HCEC 1CT (cell line): ENCODE measurements at regions not wholly inside any gene's neighbourhood (a gene's known extent, or its start where the extent isn't known, plus 50 kb on each side); places are given as distances from the start of the nearest gene placed in this dataset.

Source experiments
- DNase-seq: peaks from one replicate; pipeline ENCODE4 v3.0.0-alpha.2; 2017

- DNase-seq: no peak
Measured at GRCh38 chr2:60149176-60149575, 404.3 kb downstream of the BCL11A start.

- DNase-seq: no peak
Measured at GRCh38 chr2:60148716-60149115, 404.7 kb downstream of the BCL11A start.

DNA sequence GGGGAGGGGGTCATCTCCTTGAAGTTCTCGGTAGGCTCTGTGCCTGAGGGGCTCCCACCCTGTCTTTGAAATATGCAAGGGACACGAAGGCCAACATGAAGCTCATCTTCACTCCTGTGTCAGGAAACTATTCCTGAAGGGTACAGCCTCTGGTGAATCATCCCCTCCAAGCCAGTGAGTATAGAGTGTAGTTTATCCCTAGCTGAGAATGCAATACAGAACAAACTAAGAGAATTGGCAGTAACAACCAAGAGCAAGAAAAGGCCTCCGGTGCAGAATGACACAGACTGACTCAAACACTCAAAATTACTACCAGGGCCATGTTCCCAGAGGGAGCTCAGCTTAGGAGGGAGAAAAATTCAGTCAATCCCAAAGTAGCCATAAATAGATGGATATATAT is 413.3 kb downstream of the BCL11A start:
- no peak for DNase-seq

DNA sequence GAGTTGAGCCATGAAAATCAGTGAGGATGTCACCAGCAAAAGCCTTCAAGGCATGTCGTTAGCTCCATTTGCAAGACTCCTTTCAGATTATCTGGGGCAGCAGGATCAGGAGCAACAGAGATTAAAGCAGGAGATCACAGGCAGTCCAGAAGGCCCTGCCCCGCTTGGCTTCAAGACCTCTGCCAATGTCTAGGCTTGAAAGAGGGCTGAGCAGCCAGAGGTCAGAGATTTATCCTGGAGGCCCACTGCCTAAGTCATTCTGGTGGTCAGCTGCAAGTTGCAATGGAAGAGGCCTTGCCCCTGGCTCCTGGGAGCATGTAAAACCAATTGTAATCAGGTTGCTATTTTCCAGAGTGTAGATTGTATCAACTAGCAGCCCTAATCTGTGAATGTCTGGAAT is 416.5 kb downstream of the BCL11A start:
- no peak for DNase-seq

GRCh38 chr2:60127191-60127590 is 426.3 kb downstream of the BCL11A start:
- DNase-seq: no peak

DNA sequence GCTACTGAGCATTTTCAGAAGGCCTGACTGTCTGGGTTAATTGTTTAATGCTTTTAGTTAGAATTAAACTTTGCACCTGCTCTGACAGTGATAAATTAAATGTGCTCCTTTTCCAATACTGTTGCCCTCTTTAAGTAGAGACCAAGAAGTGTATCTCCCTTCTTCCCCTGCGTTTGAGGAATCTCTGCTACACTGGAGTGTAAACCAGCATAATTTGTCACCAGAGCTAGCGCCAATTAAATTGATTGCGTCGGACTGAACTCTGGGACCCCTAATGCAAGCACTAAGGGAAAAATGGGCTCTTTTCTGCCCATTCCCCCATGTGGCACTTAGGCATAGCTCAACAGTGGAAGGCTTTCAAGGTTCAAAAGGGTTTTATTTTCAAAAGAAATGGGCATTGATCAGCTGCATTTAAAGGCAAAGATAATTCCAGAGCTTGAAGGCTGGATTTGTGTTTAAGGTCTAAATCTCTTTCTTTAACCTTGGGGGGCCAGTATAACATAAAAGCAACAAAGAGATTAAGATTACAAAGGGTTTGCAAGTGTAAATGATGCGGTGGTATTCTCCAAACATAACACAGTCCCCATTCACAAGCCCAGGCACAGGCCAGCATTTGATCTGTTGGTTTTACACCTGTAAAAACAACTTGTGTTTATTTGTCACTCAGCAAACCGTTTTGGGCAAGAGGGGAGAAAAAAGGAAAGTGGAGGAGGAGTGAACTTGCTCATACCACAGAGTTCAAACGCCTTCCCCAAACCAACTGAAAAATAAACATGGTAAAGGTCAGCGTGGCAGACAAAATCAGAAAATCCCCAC is 427.6 kb downstream of the BCL11A start:
- DNase-seq: no peak

- DNase-seq: no peak
Measured at GRCh38 chr2:60119778-60120177, 433.7 kb downstream of the BCL11A start.

GRCh38 chr2:60118917-60119316 is 434.5 kb downstream of the BCL11A start:
- no peak for DNase-seq

DNA sequence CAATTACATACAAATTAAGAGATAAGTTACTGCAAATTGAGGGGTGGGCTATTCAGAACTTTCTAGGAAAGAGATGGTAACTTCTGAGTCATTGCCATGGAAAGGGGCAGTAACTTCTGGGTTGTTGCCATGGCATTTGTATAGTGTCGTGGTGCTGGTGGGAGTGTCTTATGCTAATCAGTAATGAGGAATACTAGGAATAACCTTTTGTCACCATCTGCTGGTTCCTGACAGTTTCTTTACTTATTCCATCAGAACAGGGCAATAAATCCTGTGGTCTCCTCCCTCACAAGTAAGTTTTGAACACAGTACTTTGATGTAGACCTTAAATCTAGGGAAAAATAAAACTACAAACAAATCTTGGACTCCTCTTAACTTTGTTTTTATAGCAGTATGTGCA is 435.4 kb downstream of the BCL11A start:
- no peak for DNase-seq

GRCh38 chr2:60116161-60116875 is 437.1 kb downstream of the BCL11A start:
- DNase-seq: no peak

GRCh38 chr2:60109744-60110143 is 443.7 kb downstream of the BCL11A start:
- no peak for DNase-seq

GRCh38 chr2:60106836-60107529 is 446.5 kb downstream of the BCL11A start:
- DNase-seq: no peak

GRCh38 chr2:60105906-60106305 is 447.5 kb downstream of the BCL11A start:
- no peak for DNase-seq

GRCh38 chr2:60104514-60105505 is 448.6 kb downstream of the BCL11A start:
- DNase-seq: no peak

- DNase-seq: no peak
Measured at GRCh38 chr2:60100034-60100433, 453.4 kb downstream of the BCL11A start.

DNA sequence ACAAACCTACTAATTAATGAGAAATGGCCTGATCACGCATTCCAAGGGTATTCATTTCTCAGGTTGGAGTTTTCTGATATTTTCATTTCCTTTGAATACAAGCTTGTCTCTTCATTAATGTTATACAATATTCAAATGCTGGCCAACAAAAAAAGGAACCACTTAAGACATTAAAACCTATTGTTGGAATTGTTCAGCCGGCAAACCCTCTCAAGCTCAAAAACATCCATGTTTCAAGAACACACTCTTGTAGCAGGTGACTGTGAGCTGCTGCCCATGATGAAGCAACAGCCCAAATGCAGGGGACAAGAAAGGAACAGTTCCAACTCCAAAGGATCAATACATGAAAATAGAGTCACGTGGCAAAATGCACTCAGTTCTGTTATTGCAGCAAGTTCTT is 454.5 kb downstream of the BCL11A start:
- no peak for DNase-seq

- no peak for DNase-seq
Measured at GRCh38 chr2:60097298-60097697, 456.2 kb downstream of the BCL11A start.

- DNase-seq: no peak
Measured at GRCh38 chr2:60096556-60096955, 456.9 kb downstream of the BCL11A start.

DNA sequence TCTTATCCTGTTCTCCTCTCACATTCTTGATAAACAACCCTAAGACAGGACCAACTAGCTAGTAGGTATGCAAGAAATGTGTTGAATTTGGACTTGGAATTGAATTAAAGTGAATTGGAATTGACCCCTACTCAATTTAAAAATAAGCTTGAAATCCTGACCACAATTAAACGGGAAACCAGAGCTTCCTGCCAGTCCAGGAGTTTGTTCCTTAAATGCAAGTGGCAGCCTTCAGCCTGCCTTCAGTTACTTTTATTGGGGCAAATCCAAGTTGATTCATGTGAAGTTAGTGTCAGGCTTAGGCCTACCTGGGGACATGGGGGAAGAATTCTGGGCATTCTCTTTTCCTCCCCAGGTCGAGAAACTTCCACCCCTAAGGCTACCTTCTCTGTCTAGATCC is 457.6 kb downstream of the BCL11A start:
- DNase-seq: no peak

- DNase-seq: no peak
Measured at GRCh38 chr2:60095202-60095815, 458.1 kb downstream of the BCL11A start.

DNA sequence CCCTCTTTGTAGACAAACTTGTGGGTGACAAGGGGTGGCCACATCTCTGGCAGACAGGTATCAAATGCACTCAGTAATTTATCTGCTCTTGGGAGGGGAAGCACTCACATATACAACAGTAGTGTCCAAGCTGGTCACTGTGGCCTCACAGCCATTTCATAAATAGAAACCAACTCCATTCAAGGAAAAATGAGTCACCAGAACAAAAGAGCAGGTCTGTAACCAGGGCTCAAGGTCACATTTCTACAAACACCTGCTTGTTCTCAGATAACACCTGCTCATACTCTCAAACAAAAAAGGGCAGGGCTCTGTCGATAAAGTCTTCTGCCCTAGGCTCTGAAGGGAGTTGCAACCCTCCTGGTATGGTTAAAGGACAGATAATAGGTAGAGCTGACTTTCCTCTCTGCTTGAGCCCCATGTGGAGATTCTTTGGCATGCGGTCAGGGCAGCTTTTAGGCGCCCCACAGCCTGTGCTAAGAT is 459.0 kb downstream of the BCL11A start:
- DNase-seq: no peak

GRCh38 chr2:60092781-60093180 is 460.7 kb downstream of the BCL11A start:
- no peak for DNase-seq
